ENCODE measurements at regions not wholly inside any gene's neighbourhood (a gene's known extent, or its start where the extent isn't known, plus 50 kb on each side); places are given as distances from the start of the nearest gene placed in this dataset.

DNA sequence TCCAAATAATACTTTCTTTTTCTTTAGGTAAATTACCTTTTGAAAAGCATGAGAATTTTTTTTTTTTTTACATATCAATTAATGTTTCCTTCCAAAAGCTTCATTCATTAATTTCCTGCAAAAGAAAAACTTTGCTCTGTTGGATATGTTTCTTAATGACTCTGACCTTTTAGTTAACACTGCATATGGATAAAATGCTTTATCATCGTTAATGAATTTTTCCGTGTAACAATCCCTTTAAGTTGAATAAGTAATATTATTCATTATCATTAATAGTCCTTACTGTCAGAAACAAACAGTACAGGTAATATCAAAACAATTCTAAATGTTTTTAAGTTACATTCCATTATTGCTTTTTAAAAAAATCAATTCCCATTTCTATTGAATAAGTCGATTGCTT, 345.1 kb downstream of the SAMD5 start:
- no peak for TF ChIP-seq EP300 (IDR thresholded peaks at IDR 0.05)
- TF ChIP-seq, protein P1, sequence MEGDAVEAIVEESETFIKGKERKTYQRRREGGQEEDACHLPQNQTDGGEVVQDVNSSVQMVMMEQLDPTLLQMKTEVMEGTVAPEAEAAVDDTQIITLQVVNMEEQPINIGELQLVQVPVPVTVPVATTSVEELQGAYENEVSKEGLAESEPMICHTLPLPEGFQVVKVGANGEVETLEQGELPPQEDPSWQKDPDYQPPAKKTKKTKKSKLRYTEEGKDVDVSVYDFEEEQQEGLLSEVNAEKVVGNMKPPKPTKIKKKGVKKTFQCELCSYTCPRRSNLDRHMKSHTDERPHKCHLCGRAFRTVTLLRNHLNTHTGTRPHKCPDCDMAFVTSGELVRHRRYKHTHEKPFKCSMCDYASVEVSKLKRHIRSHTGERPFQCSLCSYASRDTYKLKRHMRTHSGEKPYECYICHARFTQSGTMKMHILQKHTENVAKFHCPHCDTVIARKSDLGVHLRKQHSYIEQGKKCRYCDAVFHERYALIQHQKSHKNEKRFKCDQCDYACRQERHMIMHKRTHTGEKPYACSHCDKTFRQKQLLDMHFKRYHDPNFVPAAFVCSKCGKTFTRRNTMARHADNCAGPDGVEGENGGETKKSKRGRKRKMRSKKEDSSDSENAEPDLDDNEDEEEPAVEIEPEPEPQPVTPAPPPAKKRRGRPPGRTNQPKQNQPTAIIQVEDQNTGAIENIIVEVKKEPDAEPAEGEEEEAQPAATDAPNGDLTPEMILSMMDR (IDR thresholded peaks at IDR 0.05): no peak
- TF ChIP-seq POLR2A (IDR thresholded peaks at IDR 0.05): no peak
- WGBS, 2 donors: 94% methylated on average over 3 of the region's 3 CpGs
- no peaks in the 10 kb centered on the region for H3K36me3 ChIP-seq
- H3K4me1 ChIP-seq: no peaks in the 10 kb centered on the region
- no peak overlapping the region for H3K4me3 ChIP-seq
- no peaks in the 10 kb centered on the region for H3K27me3 ChIP-seq
- DNase-seq (ENCODE audit: low spot score in 2 of 2): no peak
- H3K27ac ChIP-seq: no peak overlapping the region
- H3K9me3 ChIP-seq: no peaks in the 10 kb centered on the region

DNA sequence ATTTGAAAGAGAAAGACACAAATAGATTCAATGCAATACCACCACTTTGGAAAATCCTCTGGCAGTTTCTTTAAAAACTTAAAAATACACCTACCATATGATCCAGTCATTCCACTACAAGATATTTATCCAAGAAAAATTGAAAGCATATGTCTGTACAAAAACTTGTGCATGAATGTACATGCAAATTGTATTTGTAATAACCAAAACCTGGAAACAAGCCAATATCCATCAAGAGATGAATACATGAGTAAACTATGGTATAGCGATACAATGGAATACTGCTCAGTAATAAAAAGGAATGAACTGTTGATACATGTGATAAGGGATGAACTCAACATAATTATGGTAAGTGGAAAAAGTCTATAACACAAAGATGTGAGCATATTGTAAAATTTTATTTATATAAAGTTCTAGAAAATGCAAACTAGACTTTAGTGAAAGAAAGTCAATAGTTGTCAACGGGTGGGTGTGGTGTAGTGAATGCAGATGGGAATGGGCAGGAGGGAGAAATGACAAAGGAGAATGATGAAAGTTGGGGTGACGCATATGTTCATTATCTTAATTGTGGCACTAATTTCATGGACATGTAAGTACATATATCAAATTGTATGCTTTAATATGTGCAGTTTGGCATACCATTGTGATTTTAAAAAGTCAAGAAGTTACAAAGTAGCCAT, 347.5 kb downstream of the SAMD5 start:
- no peak for DNase-seq (ENCODE audit: low spot score in 2 of 2)
- H3K36me3 ChIP-seq: no peaks in the 10 kb centered on the region
- H3K4me3 ChIP-seq: no peak overlapping the region
- no peaks in the 10 kb centered on the region for H3K9me3 ChIP-seq
- no peak for TF ChIP-seq EP300 (IDR thresholded peaks at IDR 0.05)
- no peak for TF ChIP-seq POLR2A (IDR thresholded peaks at IDR 0.05)
- TF ChIP-seq, protein P1 (IDR thresholded peaks at IDR 0.05): no peak
- H3K27me3 ChIP-seq: no peaks in the 10 kb centered on the region
- H3K4me1 ChIP-seq: no peaks in the 10 kb centered on the region
- 94 to 95% methylated on average over 3 of the region's 3 CpGs for WGBS, 2 donors
- H3K27ac ChIP-seq: no peak overlapping the region

DNA sequence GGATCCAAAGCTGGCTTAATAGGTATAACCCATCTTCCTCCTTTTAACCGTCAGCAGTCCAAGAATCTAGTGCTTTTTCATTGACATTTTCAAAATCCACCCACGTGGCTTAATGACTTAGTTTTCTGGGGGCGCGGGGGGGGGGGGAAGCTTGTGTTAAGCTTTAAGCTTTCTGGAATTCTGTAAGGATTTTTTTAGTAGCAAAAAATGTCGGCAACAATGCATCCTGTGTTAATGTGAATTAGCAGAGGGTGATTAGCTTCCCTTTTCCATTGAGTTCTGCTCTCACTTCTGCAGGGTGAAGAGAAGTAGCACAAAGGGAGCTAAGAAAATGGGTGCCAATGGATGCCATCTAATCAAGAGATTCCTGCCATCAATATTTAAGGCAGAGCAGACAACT, 348.2 kb downstream of the SAMD5 start:
- Histone ChIP-seq H3K36me3 (no peaks in the 10 kb centered on the region), H3K4me3 (no peak overlapping the region), H3K4me1 (no peaks in the 10 kb centered on the region), H3K27me3 (no peaks in the 10 kb centered on the region), H3K9me3 (no peaks in the 10 kb centered on the region), H3K27ac (no peak overlapping the region)
- no peak for TF ChIP-seq EP300 (IDR thresholded peaks at IDR 0.05)
- TF ChIP-seq POLR2A (IDR thresholded peaks at IDR 0.05): no peak
- TF ChIP-seq, protein P1 (IDR thresholded peaks at IDR 0.05): no peak
- DNase-seq (ENCODE audit: low spot score in 2 of 2): no peak
- WGBS, 2 donors: 40 to 45% methylated on average over 5 of the region's 5 CpGs

DNA sequence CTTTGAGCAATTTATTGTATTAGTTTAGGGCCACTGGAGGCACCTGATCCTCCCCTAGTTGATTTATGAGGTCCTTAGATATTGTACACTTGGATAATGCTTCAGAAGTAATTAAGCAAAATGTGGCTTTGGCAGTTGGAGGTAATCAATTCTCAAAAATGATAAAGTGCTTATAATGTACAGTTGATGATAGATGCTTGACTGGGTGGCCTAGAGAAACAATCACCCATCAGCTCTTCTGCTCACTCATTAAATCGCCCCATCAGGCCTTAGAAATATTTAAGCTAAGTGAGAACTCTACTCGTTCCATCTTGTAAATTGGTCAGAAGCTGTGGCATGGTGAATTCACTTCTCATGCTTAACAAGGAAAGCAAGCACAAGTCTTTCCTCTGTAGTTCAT, 349.9 kb downstream of the SAMD5 start:
- Histone ChIP-seq H3K4me3 (no peak overlapping the region), H3K27me3 (no peaks in the 10 kb centered on the region), H3K36me3 (no peaks in the 10 kb centered on the region), H3K27ac (no peak overlapping the region), H3K4me1 (no peaks in the 10 kb centered on the region), H3K9me3 (no peaks in the 10 kb centered on the region)
- no peak for DNase-seq (ENCODE audit: low spot score in 2 of 2)
- 80 to 92% methylated on average over 2 of the region's 2 CpGs for WGBS, 2 donors
- TF ChIP-seq POLR2A (IDR thresholded peaks at IDR 0.05) (no peak), EP300 (IDR thresholded peaks at IDR 0.05) (no peak)
- TF ChIP-seq, protein P1 (IDR thresholded peaks at IDR 0.05): no peak

DNA sequence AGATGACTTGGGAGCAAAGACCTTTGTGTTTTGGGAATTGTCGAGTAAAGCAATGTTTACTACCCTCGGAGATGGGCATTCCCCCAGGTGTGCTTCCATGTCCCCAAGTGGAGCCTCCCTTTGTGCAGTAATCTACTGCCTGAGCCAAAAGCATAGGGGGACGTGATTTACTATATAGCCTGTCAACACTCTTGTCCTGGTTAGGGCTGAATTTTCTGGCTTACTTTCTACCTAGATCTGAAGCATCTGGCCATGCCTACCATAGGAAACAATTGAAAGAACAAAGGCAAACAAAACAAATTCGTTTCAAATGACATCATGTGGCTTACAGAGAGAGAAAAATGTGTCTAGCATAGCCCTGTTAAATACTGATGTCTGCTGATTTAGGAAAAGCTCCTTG, 350.6 kb downstream of the SAMD5 start:
- no peak overlapping the region for H3K4me3 ChIP-seq
- DNase-seq (ENCODE audit: low spot score in 2 of 2): no peak
- 55 to 70% methylated on average over 4 of the region's 4 CpGs for WGBS, 2 donors
- H3K27ac ChIP-seq: no peak overlapping the region
- no peaks in the 10 kb centered on the region for H3K36me3 ChIP-seq
- no peaks in the 10 kb centered on the region for H3K27me3 ChIP-seq
- TF ChIP-seq EP300 (IDR thresholded peaks at IDR 0.05): no peak
- no peak for TF ChIP-seq POLR2A (IDR thresholded peaks at IDR 0.05)
- TF ChIP-seq, protein P1 (IDR thresholded peaks at IDR 0.05): no peak
- H3K9me3 ChIP-seq: no peaks in the 10 kb centered on the region
- H3K4me1 ChIP-seq: no peaks in the 10 kb centered on the region

Data from tibial nerve (tissue), 4 donors.